Upper lobe of left lung (tissue), 6 donors: ENCODE measurements at regions not wholly inside any gene's neighbourhood (a gene's known extent, or its start where the extent isn't known, plus 50 kb on each side); places are given as distances from the start of the nearest gene placed in this dataset.

ENCODE experiments used
- ATAC-seq, 2 donors: fragments of 200-7000 bp; cut with Tn5 transposase; one replicate each; pipeline ENCODE4 v1.9.1; 2022; ENCODE audit warnings: mild to moderate bottlenecking in 2 of 2, moderate library complexity in 2 of 2; ENCODE audit not compliant: low FRiP score in 2 of 2
- DNase-seq, 2 donors: peaks; one replicate each; pipeline ENCODE4 v3.0.0-alpha.2; 2019 to 2020
- H3K27ac ChIP-seq, 4 donors: fragments of 200-600 bp; sonication (generic); one replicate each; pipeline ENCODE4 v1.5.1; 2016 to 2019
- H3K27me3 ChIP-seq, 4 donors: fragments of 200-600 bp; sonication (generic); one replicate each; pipeline ENCODE4 v1.5.1; 2017 to 2019
- H3K36me3 ChIP-seq, 4 donors: fragments of 200-600 bp; sonication (generic); one replicate each; pipeline ENCODE4 v1.5.1; 2016 to 2019
- H3K4me1 ChIP-seq, 4 donors: fragments of 200-600 bp; sonication (generic); one replicate each; pipeline ENCODE4 v1.5.1; 2018 to 2019
- H3K4me3 ChIP-seq, 4 donors: fragments of 200-600 bp; sonication (generic); one replicate each; pipeline ENCODE4 v1.5.1; 2017 to 2019; ENCODE audit warnings: mild to moderate bottlenecking in 2 of 4, moderate library complexity in 1 of 4
- H3K9me3 ChIP-seq, 4 donors: fragments of 200-600 bp; sonication (generic); one replicate each; pipeline ENCODE4 v1.5.1; 2018 to 2019
- CTCF ChIP-seq, 6 experiments: fragments of 450-650 bp in 4 of 6; fragments of 200-600 bp in 2 of 6; sonication (generic) in 2 of 6; IDR thresholded peaks; one replicate each; pipeline ENCODE4 v1.5.1; 2016 to 2019; ENCODE audit warnings: antibody characterized with exemption in 6 of 6
- EP300 ChIP-seq, 4 donors: sonication (generic); formaldehyde crosslinking; IDR thresholded peaks; one replicate each; pipeline ENCODE4 v1.5.1; 2017; ENCODE audit warnings: antibody characterized with exemption in 4 of 4, control low read depth in 2 of 4
- POLR2A ChIP-seq, 4 donors: fragments of 450-650 bp; IDR thresholded peaks; one replicate each; pipeline ENCODE4 v1.5.1; 2016 to 2017; ENCODE audit warnings: antibody characterized with exemption in 4 of 4, mild to moderate bottlenecking in 2 of 4
- POLR2AphosphoS5 ChIP-seq, 2 donors: sonication (generic); formaldehyde crosslinking; IDR thresholded peaks; one replicate each; pipeline ENCODE4 v1.5.1; 2017; ENCODE audit warnings: antibody characterized with exemption in 2 of 2
- whole genome bisulfite sequencing, 2 donors: methylation state at CpG; one replicate each; pipeline ENCODE4 v1.1.5; 2017 to 2018; 5-methylcytosine and 5-hydroxymethylcytosine counted together
- donor health status: DM: no; HTN: no; CAD: no; lungs with moderate emphysema.
- donor health status: DM: no; HTN: yes; CAD: no; lungs with severe emphysema.

GRCh38 chr6:133042550-133043120, 198.5 kb upstream of the EYA4 start:
- DNase-seq (no peak), ATAC-seq (no peak)
- Histone ChIP-seq H3K4me3 (no peak overlapping the region), H3K9me3 (no peaks in the 10 kb centered on the region), H3K36me3 (no peaks in the 10 kb centered on the region), H3K27ac (no peak overlapping the region), H3K27me3 (no peaks in the 10 kb centered on the region), H3K4me1 (no peaks in the 10 kb centered on the region)
- WGBS, 2 donors: 83 to 91% methylated on average over 3 of the region's 3 CpGs
- TF ChIP-seq EP300 (IDR thresholded peaks at IDR 0.05) (no peak), POLR2AphosphoS5 (IDR thresholded peaks at IDR 0.05) (no peak), POLR2A (IDR thresholded peaks at IDR 0.05) (no peak), CTCF (IDR thresholded peaks at IDR 0.05) (no peak)

GRCh38 chr6:133046576-133046975, 194.6 kb upstream of the EYA4 start:
- H3K9me3 ChIP-seq: no peaks in the 10 kb centered on the region
- H3K27ac ChIP-seq: no peak overlapping the region
- H3K36me3 ChIP-seq: no peaks in the 10 kb centered on the region
- ATAC-seq (no peak), DNase-seq (no peak)
- H3K27me3 ChIP-seq: no peaks in the 10 kb centered on the region
- no peaks in the 10 kb centered on the region for H3K4me1 ChIP-seq
- no peak overlapping the region for H3K4me3 ChIP-seq
- TF ChIP-seq POLR2A (IDR thresholded peaks at IDR 0.05) (no peak), EP300 (IDR thresholded peaks at IDR 0.05) (no peak), CTCF (IDR thresholded peaks at IDR 0.05) (no peak), POLR2AphosphoS5 (IDR thresholded peaks at IDR 0.05) (no peak)
- 40 to 45% methylated on average over 3 of the region's 3 CpGs for WGBS, 2 donors

- ATAC-seq (no peak), DNase-seq (no peak)
- H3K4me1 ChIP-seq: no peaks in the 10 kb centered on the region
- H3K27me3 ChIP-seq: no peaks in the 10 kb centered on the region
- no peak overlapping the region for H3K4me3 ChIP-seq
- no peaks in the 10 kb centered on the region for H3K9me3 ChIP-seq
- no peak overlapping the region for H3K27ac ChIP-seq
- no peaks in the 10 kb centered on the region for H3K36me3 ChIP-seq
- TF ChIP-seq POLR2AphosphoS5 (IDR thresholded peaks at IDR 0.05): no peak
- no peak for TF ChIP-seq EP300 (IDR thresholded peaks at IDR 0.05)
- no peak for TF ChIP-seq POLR2A (IDR thresholded peaks at IDR 0.05)
- TF ChIP-seq CTCF (IDR thresholded peaks at IDR 0.05): no peak
- WGBS, 2 donors: 68 to 75% methylated on average over 5 of the region's 5 CpGs
Observed at GRCh38 chr6:133047065-133047665, 194.0 kb upstream of the EYA4 start.

GRCh38 chr6:133047706-133048105, 193.5 kb upstream of the EYA4 start:
- DNase-seq: no peak
- no peaks in the 10 kb centered on the region for H3K27me3 ChIP-seq
- TF ChIP-seq CTCF (IDR thresholded peaks at IDR 0.05): no peak
- no peak for TF ChIP-seq POLR2AphosphoS5 (IDR thresholded peaks at IDR 0.05)
- no peak for TF ChIP-seq POLR2A (IDR thresholded peaks at IDR 0.05)
- no peak for TF ChIP-seq EP300 (IDR thresholded peaks at IDR 0.05)
- no peak for ATAC-seq
- no peaks in the 10 kb centered on the region for H3K36me3 ChIP-seq
- 81 to 90% methylated on average over 1 of the region's 1 CpG for WGBS, 2 donors
- H3K27ac ChIP-seq: no peak overlapping the region
- H3K9me3 ChIP-seq: no peaks in the 10 kb centered on the region
- H3K4me3 ChIP-seq: no peak overlapping the region
- H3K4me1 ChIP-seq: no peaks in the 10 kb centered on the region

GRCh38 chr6:133051240-133051639, 189.9 kb upstream of the EYA4 start:
- ATAC-seq (no peak), DNase-seq (no peak)
- TF ChIP-seq CTCF (IDR thresholded peaks at IDR 0.05): no peak
- Histone ChIP-seq H3K4me1 (no peaks in the 10 kb centered on the region), H3K27me3 (no peaks in the 10 kb centered on the region), H3K4me3 (no peak overlapping the region), H3K36me3 (no peaks in the 10 kb centered on the region), H3K9me3 (no peaks in the 10 kb centered on the region), H3K27ac (no peak overlapping the region)
- WGBS, 2 donors: 68 to 81% methylated on average over 6 of the region's 6 CpGs
